ENCODE measurements at regions not wholly inside any gene's neighbourhood (a gene's known extent, or its start where the extent isn't known, plus 50 kb on each side); places are given as distances from the start of the nearest gene placed in this dataset.

- Histone ChIP-seq H3K79me2 (replicated peaks; ENCODE audit: insufficient read depth) (no peaks in the 10 kb centered on the region), H3F3A (replicated peaks; ENCODE audit: low read depth) (no peaks in the 10 kb centered on the region), H3K4me2 (no peak overlapping the region), H3K27me3 (ENCODE audit: insufficient read depth) (no peaks in the 10 kb centered on the region), H3K4me1 (ENCODE audit: insufficient read depth) (no peaks in the 10 kb centered on the region), H3K4me3 (no peak overlapping the region), H3K9me2 (ENCODE audit: insufficient read depth) (no peaks in the 10 kb centered on the region), H4K20me1 (replicated peaks; ENCODE audit: insufficient read depth) (no peaks in the 10 kb centered on the region), H3K36me3 (ENCODE audit: insufficient read depth) (no peaks in the 10 kb centered on the region), H2AFZ (no peak overlapping the region), H3K27ac (ENCODE audit: low read depth) (no peak overlapping the region)
- Mint-ChIP-seq H3K27ac (no peak overlapping the region), H3K4me1 (no peaks in the 10 kb centered on the region; the same call in 2 of the 3 replicates), H3K27me3 (ENCODE audit: insufficient read depth, low read depth, poor library complexity) (peaks cover 5% of the 10 kb centered on the region), H3K9me3 (no peaks in the 10 kb centered on the region), H3K4me3 (no peak overlapping the region), H3K36me3 (ENCODE audit: low read depth) (peaks cover 3% of the 10 kb centered on the region; the same call in 1 of the 3 replicates)
- no peak for TF ChIP-seq REST (IDR thresholded peaks at IDR 0.05; ENCODE audit: unreplicated experiment)
- no peak for TF ChIP-seq ZNF331 (CRISPR knock-in tag; IDR thresholded peaks at IDR 0.05; ENCODE audit: low read depth)
- TF ChIP-seq ETS1 (IDR thresholded peaks at IDR 0.05), result no peak
- TF ChIP-seq ZNF462 (CRISPR knock-in tag; IDR thresholded peaks at IDR 0.05), result no peak
- TF ChIP-seq POLR2AphosphoS5 (IDR thresholded peaks at IDR 0.05; ENCODE audit: low read depth), result no peak
- TF ChIP-seq ZNF114 (CRISPR knock-in tag; IDR thresholded peaks at IDR 0.05), result no peak
- no peak for TF ChIP-seq EZH2phosphoT487 (IDR thresholded peaks at IDR 0.05; ENCODE audit: unreplicated experiment)
- no peak for TF ChIP-seq EZH2 (IDR thresholded peaks at IDR 0.05; ENCODE audit: low read depth, unreplicated experiment)
- no peak for TF ChIP-seq CTCF (conservative IDR thresholded peaks at IDR 0.05; ENCODE audit: low read depth in 2 of 2)
- TF ChIP-seq STAT1 (IDR thresholded peaks at IDR 0.05; ENCODE audit: unreplicated experiment), result no peak
- no peak for TF ChIP-seq NANOG (IDR thresholded peaks at IDR 0.05; ENCODE audit: borderline replicate concordance)
- no peak for TF ChIP-seq CREB1 (CRISPR knock-in tag; IDR thresholded peaks at IDR 0.05; ENCODE audit: low read depth)
- TF ChIP-seq JUNB (IDR thresholded peaks at IDR 0.05; ENCODE audit: unreplicated experiment), result no peak
- DNase-seq (ENCODE audit: low spot score), result no peak
- peak; percentile 34; the same call in 2 of the 3 replicates for ATAC-seq
Observed at GRCh38 chr22:48651036-48651890, 1176.4 kb downstream of the BRD1 start.

All from GM23338 (cell line).